A673 (cell line): ENCODE measurements at regions not wholly inside any gene's neighbourhood (a gene's known extent, or its start where the extent isn't known, plus 50 kb on each side); places are given as distances from the start of the nearest gene placed in this dataset.

Experiments used
- CTCF ChIP-seq: fragments of 300-800, 200-600 bp; sonication (generic); conservative IDR thresholded peaks from 2 replicates; pipeline ENCODE4 v1.5.1; 2017; ENCODE audit warnings: low read depth, mild to moderate bottlenecking, antibody characterized with exemption, low read length, moderate library complexity, mixed read lengths
- EZH2 ChIP-seq: fragments of 200-600 bp; sonication (generic); IDR thresholded peaks from 2 replicates; pipeline ENCODE4 v1.6.1; 2017; ENCODE audit warnings: borderline replicate concordance, low read depth, mild to moderate bottlenecking, mixed read lengths, antibody characterized with exemption, low read length; ENCODE audit not compliant: poor library complexity, severe bottlenecking

GRCh38 chr2:55115761-55116597 is 65.7 kb upstream of the RTN4 start:
- TF ChIP-seq CTCF (no peak), EZH2 (no peak)
